ENCODE measurements at regions not wholly inside any gene's neighbourhood (a gene's known extent, or its start where the extent isn't known, plus 50 kb on each side); places are given as distances from the start of the nearest gene placed in this dataset.

- H3F3A ChIP-seq (replicated peaks; ENCODE audit: insufficient read depth), result no peaks in the 10 kb centered on the region
- no peak overlapping the region for H3K9ac ChIP-seq
- H4K20me1 ChIP-seq (ENCODE audit: insufficient read depth), result no peaks in the 10 kb centered on the region
- DNase-seq, result no peak
- H2AFZ ChIP-seq (ENCODE audit: low read depth), result no peak overlapping the region
- H3K79me2 ChIP-seq (ENCODE audit: insufficient read depth), result no peaks in the 10 kb centered on the region
- WGBS (ENCODE audit: low lambda C conversion rate), result 50% methylated on average over 4 of the region's 4 CpGs
- no peak overlapping the region for H3K27ac ChIP-seq (ENCODE audit: low read depth in 2 of 2, low read length in 1 of 2)
- no peaks in the 10 kb centered on the region for H3K27me3 ChIP-seq (ENCODE audit: insufficient read depth)
- no peaks in the 10 kb centered on the region for H3K9me3 ChIP-seq
- TF ChIP-seq MXI1 (IDR thresholded peaks at IDR 0.05; ENCODE audit: low read depth, low read length) (no peak), GATA2 (CRISPR knock-in tag; IDR thresholded peaks at IDR 0.05) (no peak), GABPA (IDR thresholded peaks at IDR 0.05; ENCODE audit: low read depth) (no peak), IRF3 (IDR thresholded peaks at IDR 0.05; ENCODE audit: low read depth, low read length) (no peak), RXRA (IDR thresholded peaks at IDR 0.05; ENCODE audit: borderline replicate concordance, low read depth) (no peak), RFX5 (IDR thresholded peaks at IDR 0.05; ENCODE audit: low read length) (no peak), USF2 (IDR thresholded peaks at IDR 0.05; ENCODE audit: borderline replicate concordance, low read depth, low read length) (no peak), PBX3 (IDR thresholded peaks at IDR 0.05) (no peak), TEAD4 (IDR thresholded peaks at IDR 0.05; ENCODE audit: borderline replicate concordance, insufficient read depth) (no peak), NFIC (IDR thresholded peaks at IDR 0.05; ENCODE audit: borderline replicate concordance) (no peak), FOSL2 (IDR thresholded peaks at IDR 0.05; ENCODE audit: borderline replicate concordance, low read depth) (no peak)
- ChIA-PET POLR2A (no interaction called here), CTCF (no interaction called here)
- H3K4me3 ChIP-seq (ENCODE audit: low read depth in 2 of 2, low read length in 1 of 2), result no peak overlapping the region
- no peaks in the 10 kb centered on the region for H3K36me3 ChIP-seq (replicated peaks in 1 of 2; ENCODE audit: control insufficient read depth in 1 of 2, insufficient read depth in 2 of 2, low read length in 1 of 2)
- H3K9me2 ChIP-seq, result no peaks in the 10 kb centered on the region
- peaks cover 0 to 14% of the 10 kb centered on the region in 2 experiments; a peak in 2 of 4 replicates for H3K4me1 ChIP-seq (ENCODE audit: control insufficient read depth in 1 of 2, insufficient read depth in 2 of 2, low read depth in 1 of 2, low read length in 1 of 2)
- no peak overlapping the region for H3K4me2 ChIP-seq
Observed at GRCh38 chr11:70859180-70859579, 393.2 kb downstream of the SHANK2 start.

- H3K4me3 ChIP-seq (ENCODE audit: low read depth in 2 of 2, low read length in 1 of 2), result no peak overlapping the region
- CTCF ChIA-PET, result interaction anchor here (0.7 to 2.0 kb wide), 2 partner anchors 18 to 46 kb away, joined by 3 to 13 read pairs; no protein-coding TSS in a partner anchor
- no peaks in the 10 kb centered on the region for H4K20me1 ChIP-seq (ENCODE audit: insufficient read depth)
- H3K27ac ChIP-seq (ENCODE audit: low read depth in 2 of 2, low read length in 1 of 2), result no peak overlapping the region
- TF ChIP-seq GATA2 (CRISPR knock-in tag; IDR thresholded peaks at IDR 0.05), result no peak
- TF ChIP-seq RAD21 (IDR thresholded peaks at IDR 0.05; ENCODE audit: low read length), result no peak
- TF ChIP-seq RXRA (IDR thresholded peaks at IDR 0.05; ENCODE audit: borderline replicate concordance, low read depth), result no peak
- TF ChIP-seq CHD2 (IDR thresholded peaks at IDR 0.05; ENCODE audit: low read length, partially characterized antibody), result no peak
- TF ChIP-seq TAF1 (IDR thresholded peaks at IDR 0.05; ENCODE audit: borderline replicate concordance, low read depth, low read length), result no peak
- TF ChIP-seq RFX5 (IDR thresholded peaks at IDR 0.05; ENCODE audit: low read length), result no peak
- no peak for TF ChIP-seq GABPA (IDR thresholded peaks at IDR 0.05; ENCODE audit: low read depth)
- TF ChIP-seq MAX (IDR thresholded peaks at IDR 0.05; ENCODE audit: low read depth), result no peak
- no peak for TF ChIP-seq NFIC (IDR thresholded peaks at IDR 0.05; ENCODE audit: borderline replicate concordance)
- TF ChIP-seq NRF1 (IDR thresholded peaks at IDR 0.05; ENCODE audit: low read depth, low read length), result no peak
- TF ChIP-seq JUND (IDR thresholded peaks at IDR 0.05), result no peak
- no peak for TF ChIP-seq MXI1 (IDR thresholded peaks at IDR 0.05; ENCODE audit: low read depth, low read length)
- TF ChIP-seq EP300 (IDR thresholded peaks at IDR 0.05; ENCODE audit: borderline replicate concordance in 1 of 2, low read depth in 1 of 2, low read length in 1 of 2), result no peak
- TF ChIP-seq FOXJ3 (CRISPR knock-in tag; IDR thresholded peaks at IDR 0.05), result no peak
- TF ChIP-seq TCF12 (IDR thresholded peaks at IDR 0.05), result no peak
- TF ChIP-seq POLR2AphosphoS5 (IDR thresholded peaks at IDR 0.05; ENCODE audit: low read depth, low read length), result no peak
- H3K4me1 ChIP-seq (ENCODE audit: control insufficient read depth in 1 of 2, insufficient read depth in 2 of 2, low read depth in 1 of 2, low read length in 1 of 2), result no peaks in the 10 kb centered on the region
- H3K9me2 ChIP-seq, result no peaks in the 10 kb centered on the region
- H3K4me2 ChIP-seq, result no peak overlapping the region
- no peaks in the 10 kb centered on the region for H3F3A ChIP-seq (replicated peaks; ENCODE audit: insufficient read depth)
- DNase-seq, result no peak
- no peaks in the 10 kb centered on the region for H3K79me2 ChIP-seq (ENCODE audit: insufficient read depth)
- POLR2A ChIA-PET, result no interaction called here
- no peak overlapping the region for H2AFZ ChIP-seq (ENCODE audit: low read depth)
- no peak overlapping the region for H3K9ac ChIP-seq
- WGBS (ENCODE audit: low lambda C conversion rate), result 63% methylated on average over 3 of the region's 7 CpGs
- H3K9me3 ChIP-seq, result no peaks in the 10 kb centered on the region
- H3K27me3 ChIP-seq (ENCODE audit: insufficient read depth), result no peaks in the 10 kb centered on the region
- H3K36me3 ChIP-seq (replicated peaks in 1 of 2; ENCODE audit: control insufficient read depth in 1 of 2, insufficient read depth in 2 of 2, low read length in 1 of 2), result no peaks in the 10 kb centered on the region
Observed at GRCh38 chr11:70860888-70861287, 391.5 kb downstream of the SHANK2 start.

All from SK-N-SH (cell line).